NT2/D1 (cell line): ENCODE measurements at regions not wholly inside any gene's neighbourhood (a gene's known extent, or its start where the extent isn't known, plus 50 kb on each side); places are given as distances from the start of the nearest gene placed in this dataset.

Source experiments
- SUZ12 ChIP-seq: IDR thresholded peaks from 2 replicates; pipeline ENCODE4 v1.6.1; 2011; ENCODE audit not compliant: insufficient read length, insufficient read depth; ENCODE audit errors: extremely low read depth
- YY1 ChIP-seq: IDR thresholded peaks from 2 replicates; pipeline ENCODE4 v1.6.1; 2011; ENCODE audit not compliant: insufficient read length, insufficient read depth
- ZNF274 ChIP-seq: IDR thresholded peaks from 2 replicates; pipeline ENCODE4 v1.6.1; 2011; ENCODE audit warnings: mild to moderate bottlenecking, low read depth, low read length

DNA sequence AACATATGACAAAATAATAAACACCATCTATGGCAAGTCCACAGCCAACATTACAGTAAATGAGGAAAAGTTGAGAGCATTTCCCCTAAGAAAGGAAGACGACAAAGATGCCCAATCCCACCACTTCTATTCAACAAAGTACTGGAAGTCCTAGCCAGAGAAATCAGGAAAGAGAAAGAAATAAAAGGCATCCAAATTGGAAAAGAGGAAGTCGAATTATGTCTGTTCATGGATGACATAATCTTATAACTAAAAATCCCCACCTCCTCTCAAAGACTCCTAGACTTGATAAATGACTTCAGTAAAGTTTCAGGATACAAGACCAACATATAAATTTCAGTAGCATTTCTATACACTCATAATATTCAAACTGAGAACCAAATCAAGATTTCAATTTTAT is 288.5 kb upstream of the POT1 start:
- no peak for TF ChIP-seq SUZ12
- no peak for TF ChIP-seq ZNF274
- TF ChIP-seq YY1 = no peak
